GM18858 (cell line): ENCODE measurements at regions not wholly inside any gene's neighbourhood (a gene's known extent, or its start where the extent isn't known, plus 50 kb on each side); places are given as distances from the start of the nearest gene placed in this dataset.
"Not testable (repeated sequence)": the region's sequence is repeated elsewhere in the genome, so short reads cannot be mapped to it uniquely, and the experiment has no call there.

Source experiments
- ATAC-seq: cut with Tn5 transposase; IDR thresholded peaks from one replicate; pipeline ENCODE4 v1.9.1; 2021; ENCODE audit not compliant: unreplicated experiment

DNA sequence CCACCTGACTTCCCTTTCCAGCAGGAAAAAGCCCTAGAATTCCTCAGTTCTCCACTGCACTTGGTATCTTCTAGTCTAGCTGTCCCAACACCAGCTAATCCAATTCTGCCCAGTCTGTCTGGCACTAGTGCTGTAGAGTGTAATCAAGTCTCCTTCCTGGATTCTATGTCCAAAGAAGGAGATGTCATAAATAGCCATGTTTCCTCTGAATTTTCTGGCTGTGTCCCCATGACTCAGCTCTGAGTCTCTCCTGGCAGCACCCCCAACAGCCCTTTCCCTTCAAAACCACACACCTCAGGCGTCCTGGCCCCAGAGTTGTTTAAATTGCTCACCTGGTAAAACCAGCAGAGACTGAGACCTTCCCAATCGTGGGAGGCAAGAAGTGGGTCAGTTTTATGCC, 197.2 kb downstream of the GRXCR1 start:
- ATAC-seq: no peak

DNA sequence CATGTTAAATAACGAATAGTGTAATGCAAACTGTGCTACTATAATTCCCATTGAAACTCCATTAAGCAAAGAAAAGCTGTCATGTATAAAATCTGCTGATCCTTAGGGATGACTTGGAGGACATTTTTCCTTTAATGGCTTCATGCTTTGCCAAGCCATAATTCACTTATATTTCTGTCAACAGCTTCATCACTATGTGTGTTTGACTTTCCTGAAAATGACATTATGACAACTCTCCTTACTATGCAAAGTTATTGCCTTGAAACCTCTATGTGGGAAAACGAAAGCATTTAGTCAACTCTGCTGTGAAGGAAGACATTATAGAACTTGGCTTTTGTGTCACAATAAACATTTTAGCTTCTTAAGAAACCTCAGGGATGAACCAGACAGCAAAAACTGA, 210.5 kb downstream of the GRXCR1 start:
- ATAC-seq: no peak

GRCh38 chr4:43112139-43112538, 219.6 kb downstream of the GRXCR1 start:
- ATAC-seq: no peak

DNA sequence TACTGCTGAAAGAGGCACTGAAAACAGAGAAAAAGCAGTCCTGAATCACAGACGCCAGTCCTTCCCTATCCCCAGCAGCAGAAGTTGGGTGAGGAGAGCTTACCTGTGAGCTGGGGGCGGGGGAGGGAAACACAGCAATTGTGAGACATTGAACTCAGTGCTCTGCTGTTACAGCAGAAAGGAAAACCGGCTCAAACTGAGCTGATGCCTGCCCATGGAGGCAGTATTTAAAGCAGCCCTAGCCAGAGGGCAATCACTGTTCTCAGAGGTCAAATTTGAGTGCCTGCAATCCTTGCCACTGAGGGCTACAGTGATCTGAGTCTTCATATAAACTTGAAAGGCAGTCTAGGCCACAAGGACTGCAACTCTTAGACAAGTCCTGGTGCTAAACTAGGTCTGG, 220.7 kb downstream of the GRXCR1 start:
- no peak for ATAC-seq

- no peak for ATAC-seq
Observed at GRCh38 chr4:43126595-43126994, 234.1 kb downstream of the GRXCR1 start.

- ATAC-seq: no peak
Observed at GRCh38 chr4:43130228-43131021, 237.9 kb downstream of the GRXCR1 start.

DNA sequence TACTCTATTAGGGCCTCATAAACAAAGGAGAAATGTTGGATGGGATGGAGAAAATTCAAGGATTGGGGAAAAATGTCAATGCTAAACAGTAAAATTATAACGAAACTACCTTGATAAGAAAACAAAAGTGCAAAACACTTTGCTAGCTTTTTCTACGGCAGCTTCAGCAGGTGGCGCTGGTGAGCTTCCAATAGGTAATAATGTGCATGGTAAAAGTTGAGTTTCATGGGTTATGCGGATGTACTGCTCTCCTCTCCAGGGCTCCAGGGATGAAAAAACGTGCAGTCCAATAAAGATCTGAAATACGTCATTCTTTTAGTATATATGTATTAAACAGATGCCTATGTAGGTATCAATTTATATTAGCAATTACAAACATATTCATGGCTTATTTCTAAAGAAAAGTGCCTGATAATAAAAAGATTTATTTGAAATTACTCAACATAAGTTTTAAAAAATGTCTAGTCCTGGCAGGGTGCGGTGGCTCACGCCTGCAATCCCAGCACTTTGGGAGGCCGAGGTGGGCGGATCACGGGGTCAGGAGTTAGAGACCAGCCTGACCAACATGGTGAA, 239.6 kb downstream of the GRXCR1 start:
- peak; percentile 86 for ATAC-seq

DNA sequence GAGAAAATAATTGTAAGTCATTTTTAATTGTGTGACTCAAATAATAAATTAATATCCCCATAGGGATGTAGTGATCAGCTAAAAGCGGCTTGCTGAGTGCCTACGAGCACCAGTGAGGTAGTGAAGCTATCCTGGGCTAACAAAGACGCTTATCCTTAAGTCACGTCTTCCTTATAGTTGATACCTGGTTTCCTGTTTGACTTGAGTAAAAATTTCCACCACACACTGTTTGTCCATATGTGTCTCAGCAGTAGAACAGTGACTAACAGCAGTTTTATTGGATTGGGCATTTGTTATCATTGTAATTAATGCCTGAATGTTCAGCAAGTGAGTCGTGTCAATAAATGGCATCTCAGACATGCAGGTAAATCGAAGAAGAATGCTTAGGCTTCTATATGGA, 241.1 kb downstream of the GRXCR1 start:
- ATAC-seq: no peak

DNA sequence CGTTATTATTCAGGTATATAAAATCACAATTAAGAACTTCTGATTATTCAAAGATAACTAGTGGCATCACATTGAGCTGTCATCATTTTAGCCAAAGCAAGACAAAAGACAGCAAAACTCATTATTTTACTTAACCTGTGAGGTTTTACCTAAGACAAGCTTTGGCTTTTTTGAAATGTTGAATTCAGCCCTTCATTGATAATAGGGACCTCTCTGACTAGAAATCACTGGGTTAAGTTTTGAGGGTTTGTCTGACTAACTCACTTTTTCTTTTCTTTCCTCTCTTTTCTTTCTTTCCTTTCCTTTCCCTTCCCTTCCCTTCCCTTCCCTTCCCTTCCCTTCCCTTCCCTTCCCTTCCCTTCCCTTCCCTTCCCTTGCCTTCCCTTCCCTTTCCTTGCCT, 244.2 kb downstream of the GRXCR1 start:
- no peak for ATAC-seq

DNA sequence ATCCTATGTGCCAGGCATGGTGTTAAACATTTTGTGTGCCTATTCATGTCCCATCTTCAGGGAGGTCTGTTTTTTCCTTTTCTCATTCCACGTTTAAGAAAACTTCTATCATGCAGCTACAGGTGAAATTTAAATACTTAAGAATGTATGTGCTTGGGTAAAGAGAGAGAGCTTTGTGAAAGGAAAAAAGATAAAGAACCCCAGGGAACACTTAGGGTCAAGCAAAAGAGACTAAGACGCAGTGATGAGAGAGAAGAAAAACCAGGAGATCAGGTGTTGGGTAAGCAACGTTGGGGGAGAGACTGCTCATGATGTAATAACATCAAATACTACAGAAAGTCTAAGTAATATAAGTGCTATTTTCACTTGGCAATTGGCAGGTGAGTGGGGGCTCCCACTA, 253.7 kb downstream of the GRXCR1 start:
- ATAC-seq: no peak

- ATAC-seq: no peak
Observed at GRCh38 chr4:43148481-43148880, 256.0 kb downstream of the GRXCR1 start.

- peak; percentile 59 for ATAC-seq
Observed at GRCh38 chr4:43163101-43163792, 270.7 kb downstream of the GRXCR1 start.

- no peak for ATAC-seq
Observed at GRCh38 chr4:43189741-43190140, 297.2 kb downstream of the GRXCR1 start.

GRCh38 chr4:43212576-43212975, 320.1 kb downstream of the GRXCR1 start:
- ATAC-seq: not testable (repeated sequence)

DNA sequence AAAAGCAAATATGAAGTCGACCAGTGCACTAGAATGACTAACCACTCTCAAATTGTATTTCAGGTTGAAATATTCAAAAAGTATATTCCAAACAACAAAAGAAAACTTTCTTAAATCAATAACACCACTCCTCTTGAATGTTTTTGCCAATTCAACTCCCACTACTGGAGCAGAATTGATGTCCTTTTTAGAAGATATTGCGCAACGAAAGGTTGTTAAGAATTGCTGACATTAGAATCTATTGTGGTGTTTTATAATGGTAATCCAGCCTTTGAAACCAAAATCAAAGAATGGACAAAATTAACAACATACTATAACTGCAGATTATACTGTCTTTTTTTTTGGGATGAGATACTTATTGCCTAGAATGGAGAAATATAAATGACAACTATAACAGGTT, 331.3 kb downstream of the GRXCR1 start:
- ATAC-seq: no peak

- no peak for ATAC-seq
Observed at GRCh38 chr4:43224559-43224958, 332.0 kb downstream of the GRXCR1 start.

DNA sequence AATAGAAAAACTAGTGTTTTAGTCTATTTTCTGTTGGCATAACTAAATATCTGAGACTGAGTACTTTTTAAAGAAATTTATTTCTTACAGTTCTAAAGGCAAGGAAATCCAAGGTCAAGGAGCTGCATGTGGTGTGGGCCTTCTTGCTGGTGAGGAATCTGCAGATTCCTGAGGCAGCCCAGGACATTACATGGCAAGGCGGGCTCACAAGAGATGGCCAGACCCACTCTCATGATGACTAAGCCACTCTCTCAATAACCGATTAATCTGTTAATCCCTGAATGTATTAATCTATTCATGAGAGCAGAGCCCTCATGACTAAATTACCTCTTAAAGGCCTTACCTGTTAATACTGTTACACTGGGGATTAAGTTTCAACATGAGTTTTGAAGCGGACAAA, 340.8 kb downstream of the GRXCR1 start:
- no peak for ATAC-seq

- no peak for ATAC-seq
Observed at GRCh38 chr4:43234626-43235415, 342.3 kb downstream of the GRXCR1 start.

- no peak for ATAC-seq
Observed at GRCh38 chr4:43238008-43238407, 345.5 kb downstream of the GRXCR1 start.

GRCh38 chr4:43238585-43238984, 346.1 kb downstream of the GRXCR1 start:
- ATAC-seq: no peak

DNA sequence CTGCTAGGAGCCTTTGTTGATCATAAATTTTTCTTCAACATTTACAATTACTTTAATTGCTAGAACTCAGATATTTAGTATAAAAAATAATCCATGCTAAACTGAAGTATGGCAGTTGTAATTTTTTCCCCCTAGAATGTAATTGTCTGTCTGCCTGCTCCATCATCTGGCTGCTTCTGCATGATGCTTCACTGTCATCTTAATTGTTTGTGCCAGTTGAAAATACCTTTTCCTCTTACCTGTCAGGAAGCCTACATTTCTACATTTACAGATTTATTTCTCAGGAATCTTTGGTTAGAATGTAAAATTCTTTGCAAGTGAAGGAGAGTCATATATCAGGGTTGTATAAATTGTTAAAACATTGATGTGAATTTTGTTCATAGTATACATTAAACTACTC, 348.6 kb downstream of the GRXCR1 start:
- no peak for ATAC-seq
